GM21825 (cell line): ENCODE measurements at regions not wholly inside any gene's neighbourhood (a gene's known extent, or its start where the extent isn't known, plus 50 kb on each side); places are given as distances from the start of the nearest gene placed in this dataset.

Source experiments
- ATAC-seq: cut with Tn5 transposase; IDR thresholded peaks from one replicate; pipeline ENCODE4 v1.9.1; 2021; ENCODE audit warnings: mild to moderate bottlenecking, moderate library complexity; ENCODE audit not compliant: unreplicated experiment

DNA sequence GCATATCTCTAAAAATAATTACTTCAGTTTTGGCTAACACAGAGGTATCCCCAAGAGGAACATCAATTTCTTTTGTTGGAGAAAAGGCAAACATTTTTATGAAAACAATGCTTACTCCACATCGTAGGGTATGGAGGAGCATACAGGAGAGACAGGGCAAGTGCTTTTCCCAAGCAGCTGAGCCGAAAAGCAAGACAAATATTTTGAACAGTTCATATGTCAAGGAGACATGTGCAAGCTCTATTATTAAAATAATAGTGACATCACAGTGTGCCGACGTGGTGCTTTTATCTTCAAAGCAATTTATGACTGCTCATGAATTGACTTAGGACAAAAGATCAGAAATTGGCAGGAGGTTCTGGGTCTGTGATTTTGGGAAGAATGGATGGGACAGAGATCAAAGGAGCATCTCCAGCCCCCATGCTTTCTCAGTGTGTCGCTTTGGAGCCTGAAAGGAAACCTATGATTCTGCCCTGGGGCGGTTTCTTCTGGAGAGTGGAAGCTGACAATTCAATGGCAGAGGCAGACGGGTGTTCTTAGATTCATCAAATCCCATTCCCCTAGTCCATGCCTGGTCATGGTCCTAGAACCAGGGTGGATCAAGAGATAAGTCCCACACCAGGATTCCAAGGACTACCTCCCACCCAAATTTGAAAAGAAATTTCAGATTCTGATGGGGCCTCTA, 97.1 kb downstream of the JCAD start:
- no peak for ATAC-seq

DNA sequence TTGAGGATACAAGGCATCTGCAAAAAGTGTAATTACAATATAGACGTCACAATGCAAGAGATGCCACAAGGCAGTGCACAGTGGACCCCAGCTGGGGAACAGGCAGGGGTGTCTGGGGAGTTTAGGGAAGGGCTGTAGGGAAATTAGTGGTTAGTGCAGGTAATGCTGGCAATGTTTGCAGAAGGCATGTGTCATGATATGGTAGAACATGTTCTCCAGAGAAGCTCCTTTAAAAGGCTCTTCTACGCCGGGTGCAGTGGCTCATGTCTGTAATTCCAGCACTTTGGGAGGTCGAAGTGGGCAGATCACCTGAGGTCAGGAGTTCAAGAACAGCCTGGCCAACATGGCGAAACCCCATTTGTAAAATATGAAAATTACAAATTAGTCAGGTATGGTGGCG, 98.0 kb downstream of the JCAD start:
- ATAC-seq, result no peak

DNA sequence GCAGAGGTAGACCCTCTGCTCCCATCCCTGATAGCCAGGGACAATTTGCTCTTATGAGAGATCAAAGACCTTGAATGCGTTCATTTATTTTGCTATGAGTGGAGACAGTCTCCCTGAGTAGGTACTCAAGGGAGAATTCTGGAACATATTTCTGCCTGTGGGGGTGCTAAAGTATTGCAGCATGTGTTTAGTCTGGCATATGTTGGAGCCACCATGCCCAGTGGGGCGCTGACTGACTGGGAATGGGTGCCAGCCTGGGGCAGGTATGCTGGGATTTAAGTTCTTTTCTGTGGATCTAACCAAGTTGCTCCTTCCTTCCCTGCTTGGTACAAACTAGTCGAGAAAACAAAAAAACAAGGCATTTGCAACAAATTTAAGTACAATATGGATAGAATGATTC, 99.1 kb downstream of the JCAD start:
- no peak for ATAC-seq

DNA sequence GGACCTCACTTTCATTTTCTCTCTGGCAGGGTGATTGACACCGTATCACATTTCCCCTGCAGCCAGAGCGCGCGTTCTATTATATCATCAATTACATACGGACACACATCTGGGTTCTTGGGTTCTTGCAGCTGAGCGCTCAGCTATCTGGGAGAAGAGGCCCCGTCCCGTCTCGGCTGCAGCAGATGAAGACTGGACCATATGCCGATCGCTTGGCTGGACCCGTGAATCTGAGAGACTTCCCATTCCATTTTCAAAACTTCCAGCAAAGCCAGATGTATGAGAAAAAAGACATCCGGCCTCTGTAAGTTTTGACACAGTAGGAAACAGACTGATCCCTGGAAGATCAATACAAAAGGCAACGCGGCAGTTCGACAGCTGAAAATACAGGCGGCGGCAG, 99.8 kb downstream of the JCAD start:
- no peak for ATAC-seq

- ATAC-seq, result no peak
Observed at GRCh38 chr10:29958440-29958839, 100.9 kb downstream of the JCAD start.

GRCh38 chr10:29957907-29958331, 101.5 kb downstream of the JCAD start:
- no peak for ATAC-seq

- ATAC-seq, result no peak
Observed at GRCh38 chr10:29957236-29957635, 102.2 kb downstream of the JCAD start.

DNA sequence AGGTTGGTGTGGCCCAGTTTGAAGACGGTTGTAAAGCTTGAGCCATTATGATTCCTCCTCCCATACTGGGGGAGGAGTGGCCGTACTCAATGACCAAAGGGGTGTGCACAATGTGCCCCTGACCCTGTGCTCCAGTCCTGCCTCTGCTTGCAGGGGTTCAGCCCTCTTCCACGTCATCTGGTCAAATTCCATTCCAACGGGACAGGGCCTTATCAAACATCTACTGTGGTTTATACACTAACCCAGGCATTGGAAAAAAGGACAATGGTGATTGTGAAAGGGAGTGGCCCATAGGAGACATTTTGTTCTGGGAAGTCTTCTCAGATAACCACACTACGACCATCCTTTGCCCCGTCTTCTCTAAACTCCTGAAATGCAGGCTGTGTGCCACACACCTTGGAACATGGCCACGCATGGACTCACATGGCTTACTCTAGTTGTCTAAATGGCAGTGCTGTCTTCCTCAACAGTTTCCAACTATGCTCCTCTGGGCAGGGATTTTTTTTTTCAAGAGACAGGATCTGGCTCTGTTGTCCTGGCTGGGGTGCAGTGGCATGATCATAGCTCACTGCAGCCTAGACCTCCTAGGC, 103.0 kb downstream of the JCAD start:
- ATAC-seq, result no peak

GRCh38 chr10:29955329-29955935, 104.0 kb downstream of the JCAD start:
- ATAC-seq, result no peak

GRCh38 chr10:29951441-29951931, 107.9 kb downstream of the JCAD start:
- ATAC-seq, result no peak

DNA sequence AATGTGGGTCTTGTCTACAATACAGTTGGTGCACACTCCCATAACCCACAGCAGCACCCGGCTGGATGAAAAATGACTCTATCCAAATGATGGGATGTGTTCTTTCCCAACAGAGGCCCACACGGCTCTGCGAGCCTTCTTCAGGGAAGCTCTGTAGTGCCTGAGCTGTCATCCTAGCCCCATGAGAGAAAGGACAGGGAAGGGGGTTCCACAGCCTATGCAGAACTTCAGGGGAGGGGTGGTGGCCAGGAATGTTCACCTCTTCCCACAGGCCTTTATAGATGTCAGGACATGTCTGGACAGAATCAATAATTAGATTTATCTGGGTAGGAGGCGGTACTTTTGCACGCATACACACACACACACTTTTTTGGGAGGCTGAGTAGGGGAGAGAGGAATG, 109.0 kb downstream of the JCAD start:
- ATAC-seq, result no peak

- ATAC-seq, result no peak
Observed at GRCh38 chr10:29949411-29950011, 109.9 kb downstream of the JCAD start.

GRCh38 chr10:29948881-29949355, 110.5 kb downstream of the JCAD start:
- no peak for ATAC-seq

DNA sequence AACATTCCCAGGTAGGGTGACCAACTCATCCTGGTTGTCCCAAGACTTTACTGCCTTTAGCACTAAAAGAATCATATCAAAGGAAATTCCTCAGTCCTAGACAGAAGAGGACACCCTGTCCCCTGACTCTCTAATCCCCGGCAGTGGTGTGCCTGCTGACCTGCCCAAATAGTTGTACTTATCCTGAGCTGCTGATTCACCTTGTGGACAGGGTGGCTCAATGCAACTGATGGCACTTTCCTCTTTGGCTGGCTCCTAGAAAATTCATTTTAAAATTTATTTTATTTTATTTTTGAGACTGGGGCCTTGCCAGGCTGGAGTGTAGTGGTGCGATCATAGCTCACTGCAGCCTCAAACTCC, 111.7 kb downstream of the JCAD start:
- ATAC-seq, result no peak

DNA sequence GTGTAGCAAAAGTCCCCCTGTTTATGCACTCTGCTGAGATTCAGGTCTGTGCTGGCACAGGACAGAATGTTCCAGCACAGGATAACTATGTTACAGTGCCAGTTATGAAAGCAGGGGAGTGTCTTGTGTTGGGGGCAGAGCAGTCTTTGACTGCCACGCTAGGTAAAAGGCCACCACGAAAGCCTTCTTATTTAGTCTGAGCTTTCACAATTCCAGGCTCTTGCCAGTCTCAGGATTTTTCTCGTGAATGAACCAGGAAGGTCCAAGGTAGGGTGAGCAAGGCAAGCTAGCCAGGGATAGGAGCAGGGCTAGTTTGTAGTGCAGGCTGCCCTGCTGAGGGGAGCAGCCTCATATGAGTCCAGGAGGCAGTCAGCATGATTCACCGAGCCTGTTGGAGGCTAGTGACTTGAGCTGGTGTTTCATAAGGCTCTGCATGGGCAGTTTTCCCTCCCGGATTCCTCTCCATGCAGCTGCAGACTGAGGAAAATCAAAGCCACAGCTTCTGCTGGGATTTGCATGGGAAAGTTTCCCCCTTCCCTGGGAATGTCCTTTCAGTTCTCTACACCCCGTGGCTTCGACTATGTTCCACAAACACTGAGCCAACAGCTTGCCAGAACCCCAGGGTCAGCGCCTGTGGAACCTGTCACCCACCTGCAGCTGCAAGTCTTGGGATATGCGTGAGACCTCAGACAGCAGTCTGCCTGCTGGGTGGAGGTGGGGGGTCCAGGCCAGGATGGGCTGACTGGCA, 112.3 kb downstream of the JCAD start:
- no peak for ATAC-seq

DNA sequence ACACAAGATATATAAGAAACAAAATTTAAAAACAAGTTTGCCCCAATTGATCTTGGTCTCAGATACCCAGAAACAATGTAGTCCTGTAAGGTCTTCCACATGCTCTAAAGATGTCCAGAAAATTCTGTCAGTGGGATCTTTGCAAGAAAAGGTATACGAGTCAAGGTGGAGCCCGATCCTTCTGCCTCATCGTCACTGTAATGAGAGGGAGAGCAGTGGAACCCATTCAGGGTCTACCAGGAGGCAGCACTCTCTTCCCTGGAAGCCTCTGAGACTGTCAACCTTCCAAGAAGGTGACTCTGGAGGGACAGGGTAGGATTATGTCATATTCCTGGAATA, 112.8 kb downstream of the JCAD start:
- no peak for ATAC-seq

DNA sequence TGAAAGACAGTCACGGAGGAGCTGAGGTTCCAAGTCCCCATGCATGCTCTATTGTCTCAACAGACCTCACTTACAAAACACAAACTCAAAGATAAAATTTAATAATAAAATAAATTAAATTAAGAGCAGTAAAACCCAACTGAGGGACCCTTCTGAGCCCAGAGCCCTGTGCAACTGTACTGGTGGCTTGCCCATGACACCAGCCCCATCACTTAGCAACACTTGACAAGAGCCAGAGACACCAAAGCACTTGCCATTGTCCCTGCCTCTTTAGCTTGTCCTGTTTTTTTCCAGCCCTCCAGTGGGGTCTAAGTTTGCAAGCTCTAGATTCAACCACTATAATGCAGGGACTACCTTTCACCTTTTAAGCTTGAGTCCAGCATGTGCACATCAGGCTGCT, 117.9 kb downstream of the JCAD start:
- ATAC-seq, result no peak

DNA sequence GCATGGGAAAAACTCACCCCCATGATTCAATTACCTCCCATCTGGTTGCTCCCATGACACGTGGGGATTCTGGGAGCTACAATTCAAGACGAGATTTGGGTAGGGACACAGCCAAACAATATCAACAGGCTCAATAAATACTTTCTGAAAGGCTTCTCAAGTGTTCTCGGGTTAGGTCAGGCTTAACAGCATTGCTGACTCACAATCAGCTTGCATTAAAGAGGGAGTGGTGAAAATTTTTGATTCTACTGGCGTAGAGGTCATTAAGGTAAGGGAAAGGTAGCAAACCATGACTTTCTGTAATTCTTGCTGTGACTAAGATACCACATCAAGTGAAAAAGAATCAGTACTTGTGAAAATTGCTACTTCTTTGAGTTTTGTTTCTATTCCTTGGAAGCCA, 126.4 kb downstream of the JCAD start:
- no peak for ATAC-seq

GRCh38 chr10:29931833-29932232, 127.6 kb downstream of the JCAD start:
- ATAC-seq, result no peak

GRCh38 chr10:29929006-29929405, 130.4 kb downstream of the JCAD start:
- ATAC-seq, result no peak

DNA sequence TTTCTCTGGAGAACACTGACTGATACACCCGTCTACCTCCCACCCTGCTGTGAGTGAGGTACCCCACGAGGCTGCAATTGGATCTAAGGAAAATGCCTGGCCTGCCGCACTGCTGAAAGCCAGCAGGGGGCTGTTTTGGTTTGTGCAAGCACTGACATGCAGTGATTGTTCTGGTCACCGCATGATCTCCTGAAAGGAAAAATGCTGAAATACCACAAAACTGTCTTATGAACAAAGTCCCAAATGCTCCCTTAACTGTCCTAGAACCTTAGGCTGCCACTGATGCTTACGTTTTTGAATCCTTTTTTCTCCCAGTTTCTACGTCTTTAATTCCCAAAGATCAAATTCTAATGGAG, 132.7 kb downstream of the JCAD start:
- no peak for ATAC-seq
